ENCODE measurements at regions not wholly inside any gene's neighbourhood (a gene's known extent, or its start where the extent isn't known, plus 50 kb on each side); places are given as distances from the start of the nearest gene placed in this dataset.

- TF ChIP-seq CTCF (IDR thresholded peaks at IDR 0.05) (no peak), POLR2A (IDR thresholded peaks at IDR 0.05) (no peak)
Observed at GRCh38 chr12:131437706-131438492, 273.0 kb upstream of the SFSWAP start.
